ENCODE measurements at regions not wholly inside any gene's neighbourhood (a gene's known extent, or its start where the extent isn't known, plus 50 kb on each side); places are given as distances from the start of the nearest gene placed in this dataset.

GRCh38 chr10:91690996-91691676 is 58.3 kb upstream of the PPP1R3C start:
- DNase-seq = no peak

GRCh38 chr10:91690412-91690811 is 57.5 kb upstream of the PPP1R3C start:
- DNase-seq = no peak

- no peak for DNase-seq
These were observed 56.9 kb upstream of the PPP1R3C start for GRCh38 chr10:91689731-91690168.

GRCh38 chr10:91684841-91685240 is 52.0 kb upstream of the PPP1R3C start:
- no peak for DNase-seq

GRCh38 chr10:91683975-91684374 is 51.1 kb upstream of the PPP1R3C start:
- DNase-seq = no peak

GRCh38 chr10:91682912-91683311 is 50.0 kb upstream of the PPP1R3C start:
- DNase-seq = no peak
